T47D (cell line): ENCODE measurements at regions not wholly inside any gene's neighbourhood (a gene's known extent, or its start where the extent isn't known, plus 50 kb on each side); places are given as distances from the start of the nearest gene placed in this dataset.
A peak's percentile ranks its signal among the peaks of the same experiment; 100 is the strongest.

Experiments
- DNase-seq, 2 experiments: peaks; one replicate each; pipeline versions ENCODE4 v3.0.0 to v3.0.0-alpha.2; 2011 to 2012; ENCODE audit warnings: low read depth in 1 of 2, low spot score in 1 of 2
- JUND ChIP-seq: IDR thresholded peaks from 2 replicates; pipeline ENCODE4 v1.6.1; 2012; ENCODE audit warnings: low read depth
- in situ Hi-C: cut with HindIII; loops from 2 replicates; pipeline ENCODE4 v1.10.0; 2016; ENCODE audit warnings: low sequenced_read_pairs, low pct_unique_long_range_greater_than_20kb

DNA sequence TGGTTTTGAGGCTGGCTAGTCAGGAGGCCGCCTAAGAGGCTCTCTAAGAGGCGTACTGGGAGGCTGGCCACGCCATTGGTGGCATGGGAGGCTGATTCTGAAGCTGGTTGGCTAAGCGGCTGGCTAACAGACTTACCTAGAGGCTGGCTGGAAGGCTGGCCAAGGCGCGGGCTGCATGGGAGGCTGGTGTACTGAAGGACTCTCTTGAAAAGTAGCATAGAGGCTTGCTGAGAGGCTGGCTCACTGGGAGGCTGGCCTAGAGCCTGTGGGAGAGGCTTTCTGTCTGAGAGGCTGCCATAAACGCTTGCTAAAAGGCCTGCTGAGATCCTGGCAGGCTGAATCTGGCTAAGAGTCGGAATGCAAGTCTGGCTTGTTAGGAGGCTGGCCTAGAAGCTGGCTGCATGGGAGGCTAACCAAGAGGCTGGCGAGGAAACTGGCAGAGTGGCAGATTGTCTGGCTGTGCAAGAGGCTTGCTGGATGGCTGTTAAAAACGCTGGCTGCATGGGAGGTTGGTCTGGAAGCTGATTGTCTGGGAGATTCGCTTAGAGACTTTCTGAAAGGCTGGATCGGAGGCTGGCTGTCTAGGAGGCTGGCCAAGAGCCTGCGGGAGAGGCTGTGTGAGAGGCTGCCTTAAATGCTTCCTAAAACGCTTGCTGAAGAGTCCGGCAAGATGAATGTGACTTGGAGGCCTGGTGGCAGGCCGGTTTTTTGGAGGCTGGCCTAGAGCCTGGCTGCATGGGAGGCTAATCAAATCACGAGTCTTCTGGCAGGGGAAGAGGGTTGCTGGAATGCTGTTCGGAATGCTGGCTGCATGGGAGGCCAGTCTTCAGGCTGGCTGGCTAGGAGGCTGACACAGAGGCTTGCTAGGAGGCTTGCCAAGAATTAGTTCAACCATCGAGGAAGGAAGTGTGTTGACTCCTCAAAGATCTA is 134.2 kb downstream of the OR13A1 start:
- in situ Hi-C loops, result no loop called here

DNA sequence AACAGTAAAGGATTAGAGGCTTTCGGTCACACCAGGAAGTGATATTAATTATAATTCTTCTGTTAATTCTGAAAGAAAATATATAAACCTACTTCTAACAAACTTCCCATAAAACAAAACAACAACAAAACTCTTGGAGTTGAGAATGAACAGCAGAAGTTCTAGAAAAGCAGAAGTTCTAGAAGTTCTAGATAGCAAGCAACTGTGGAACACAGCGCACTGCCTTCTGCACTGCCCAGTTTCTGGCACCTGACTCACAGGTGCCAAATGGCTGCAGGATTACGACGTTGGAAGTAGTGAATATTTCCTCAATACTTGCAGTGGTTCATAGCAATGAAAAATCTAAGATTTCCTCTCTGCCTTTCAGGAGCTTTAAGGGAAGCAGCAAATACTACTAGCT is 132.2 kb downstream of the OR13A1 start:
- in situ Hi-C loops, result no loop called here
- DNase-seq, result no peak
- no peak for TF ChIP-seq JUND

More for the DNA sequence above, 134.2 kb downstream of the OR13A1 start:
- peak in 1 of 2 experiments; percentile 8 for DNase-seq
- TF ChIP-seq JUND, result no peak

DNA sequence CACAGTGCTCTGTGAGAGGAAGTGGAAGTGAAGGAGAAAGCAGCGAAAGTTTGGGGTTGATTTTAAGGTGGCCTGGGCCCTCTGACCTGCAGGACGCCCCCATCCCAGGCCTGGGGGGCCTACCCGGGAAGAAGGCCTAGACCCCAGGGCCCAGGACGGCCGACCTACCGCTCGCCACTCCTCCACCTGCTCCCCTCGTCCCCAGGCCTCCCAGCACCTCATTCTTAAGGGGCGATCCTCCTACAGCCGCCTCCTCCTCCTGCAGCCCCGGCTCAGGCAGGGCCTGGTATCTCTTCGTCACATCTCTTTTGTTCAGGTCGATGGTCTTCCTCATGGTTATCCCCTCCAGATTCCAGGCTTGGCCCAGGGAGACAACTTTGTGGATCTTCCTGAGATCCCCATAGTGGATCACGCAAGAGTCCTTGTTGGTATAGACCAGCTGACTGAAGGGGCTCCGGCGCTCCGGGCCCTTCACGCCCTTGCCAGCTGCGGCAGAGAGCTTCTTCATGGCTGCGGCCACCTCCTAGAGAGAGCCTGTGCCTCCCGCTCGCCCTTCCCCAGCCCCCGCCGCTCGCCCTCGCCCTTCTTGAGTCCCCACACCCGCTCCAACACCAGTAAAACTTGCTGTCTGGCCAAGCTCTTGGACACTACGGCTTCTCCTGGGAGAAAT is 117.5 kb downstream of the OR13A1 start:
- no peak for TF ChIP-seq JUND
- in situ Hi-C loops, result no loop called here
- no peak for DNase-seq

DNA sequence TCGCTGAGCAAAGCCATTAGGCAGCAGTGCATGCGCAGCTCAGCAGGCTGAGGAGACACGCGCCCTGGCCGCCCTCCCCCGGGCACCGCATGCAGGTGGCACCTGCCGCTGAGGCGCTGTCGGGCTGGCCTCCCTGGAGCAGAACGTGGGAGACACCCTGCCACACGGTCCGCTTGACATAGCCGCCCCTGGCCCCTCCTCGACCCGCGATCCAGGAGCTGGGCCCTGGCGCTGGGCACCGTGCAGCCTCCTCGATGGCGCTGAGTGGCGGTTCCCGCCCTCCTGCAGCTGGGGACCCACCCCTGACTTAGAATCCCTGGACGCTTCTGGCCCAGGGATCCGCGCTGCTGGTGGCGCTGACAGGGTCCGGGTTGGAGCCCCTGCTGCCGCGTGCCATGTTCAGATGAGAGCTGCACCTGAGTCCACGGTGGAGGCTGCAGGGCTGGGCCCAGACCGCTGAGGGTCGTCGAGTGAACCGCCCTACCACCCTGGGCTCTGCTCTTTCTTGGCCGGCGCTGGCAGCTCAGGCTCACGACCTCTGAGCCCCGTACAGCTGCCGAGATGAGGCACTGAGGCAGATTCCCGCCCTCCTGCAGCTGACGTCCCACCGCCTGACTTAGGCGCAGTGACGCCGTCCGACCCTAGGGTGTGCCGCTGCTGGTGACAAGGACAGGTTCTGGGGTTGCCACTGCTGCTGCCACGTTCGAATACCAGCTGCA is 116.8 kb downstream of the OR13A1 start:
- TF ChIP-seq JUND, result no peak
- no peak for DNase-seq
- in situ Hi-C loops, result no loop called here

DNA sequence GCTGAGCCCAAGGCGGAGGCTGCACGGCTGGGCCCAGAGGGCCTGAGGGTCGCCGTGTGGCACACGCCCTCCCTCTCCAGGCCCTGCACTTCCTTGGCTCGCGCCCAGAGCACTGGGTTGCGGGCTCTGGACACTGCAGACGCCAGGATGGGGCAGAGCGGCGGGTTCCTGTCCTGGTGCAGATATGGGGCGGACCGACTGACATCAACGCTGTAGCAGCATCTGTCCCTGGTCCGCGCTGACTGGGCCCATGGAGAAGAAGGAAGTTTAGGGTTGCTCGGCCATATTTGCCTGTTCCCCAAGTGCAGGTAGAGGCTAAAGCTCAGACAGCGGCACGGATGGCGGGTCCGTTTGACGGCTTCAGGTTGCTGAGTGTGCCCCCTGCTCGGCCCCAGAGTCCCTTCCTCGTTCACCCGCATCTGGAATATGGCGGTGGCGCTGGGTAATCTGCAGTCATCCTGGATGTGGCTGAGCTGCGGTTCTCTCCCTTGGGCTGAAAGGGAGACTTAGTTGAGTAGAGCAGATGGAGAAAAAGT is 116.1 kb downstream of the OR13A1 start:
- no peak for TF ChIP-seq JUND
- DNase-seq, result no peak
- in situ Hi-C loops, result no loop called here

DNA sequence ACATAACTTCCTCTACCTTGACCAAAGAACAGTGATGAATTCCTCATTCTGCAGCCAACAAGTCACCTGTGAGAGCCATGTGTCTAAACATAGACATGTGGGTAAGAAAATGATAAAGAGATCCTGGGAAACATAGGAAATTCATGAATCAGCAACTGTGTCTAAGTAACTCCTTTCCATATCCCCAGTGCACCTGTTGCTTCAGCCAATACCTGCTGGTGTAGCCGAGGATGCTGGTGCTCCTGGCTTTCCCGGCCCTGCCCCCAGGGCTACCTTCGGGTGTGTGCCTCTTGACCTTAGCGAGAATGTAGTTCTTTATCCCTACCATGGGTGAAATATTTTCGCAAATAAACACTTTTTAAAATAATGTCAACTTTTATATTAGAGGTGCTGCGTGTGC is 114.1 kb downstream of the OR13A1 start:
- in situ Hi-C loops, result no loop called here
- DNase-seq, result no peak
- TF ChIP-seq JUND, result no peak

DNA sequence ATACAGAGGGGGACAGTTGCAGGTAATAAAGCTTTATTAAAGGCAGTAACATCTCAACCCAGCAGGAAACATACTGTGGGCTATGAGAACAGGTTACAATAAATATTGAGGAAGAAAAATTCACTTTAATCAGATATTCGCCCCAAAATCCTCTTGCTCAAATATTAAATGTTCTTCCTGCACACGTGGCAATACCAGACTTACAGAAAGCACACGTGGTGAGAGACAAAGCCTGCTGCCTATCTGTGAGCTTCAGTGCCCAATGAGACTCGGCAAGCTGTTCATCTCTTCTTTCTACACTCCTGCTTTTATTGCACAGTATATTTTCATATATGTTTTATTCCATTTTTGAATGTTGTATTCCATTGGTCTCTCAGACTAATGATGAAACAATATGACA is 113.2 kb downstream of the OR13A1 start:
- TF ChIP-seq JUND, result no peak
- in situ Hi-C loops, result no loop called here
- DNase-seq, result no peak

DNA sequence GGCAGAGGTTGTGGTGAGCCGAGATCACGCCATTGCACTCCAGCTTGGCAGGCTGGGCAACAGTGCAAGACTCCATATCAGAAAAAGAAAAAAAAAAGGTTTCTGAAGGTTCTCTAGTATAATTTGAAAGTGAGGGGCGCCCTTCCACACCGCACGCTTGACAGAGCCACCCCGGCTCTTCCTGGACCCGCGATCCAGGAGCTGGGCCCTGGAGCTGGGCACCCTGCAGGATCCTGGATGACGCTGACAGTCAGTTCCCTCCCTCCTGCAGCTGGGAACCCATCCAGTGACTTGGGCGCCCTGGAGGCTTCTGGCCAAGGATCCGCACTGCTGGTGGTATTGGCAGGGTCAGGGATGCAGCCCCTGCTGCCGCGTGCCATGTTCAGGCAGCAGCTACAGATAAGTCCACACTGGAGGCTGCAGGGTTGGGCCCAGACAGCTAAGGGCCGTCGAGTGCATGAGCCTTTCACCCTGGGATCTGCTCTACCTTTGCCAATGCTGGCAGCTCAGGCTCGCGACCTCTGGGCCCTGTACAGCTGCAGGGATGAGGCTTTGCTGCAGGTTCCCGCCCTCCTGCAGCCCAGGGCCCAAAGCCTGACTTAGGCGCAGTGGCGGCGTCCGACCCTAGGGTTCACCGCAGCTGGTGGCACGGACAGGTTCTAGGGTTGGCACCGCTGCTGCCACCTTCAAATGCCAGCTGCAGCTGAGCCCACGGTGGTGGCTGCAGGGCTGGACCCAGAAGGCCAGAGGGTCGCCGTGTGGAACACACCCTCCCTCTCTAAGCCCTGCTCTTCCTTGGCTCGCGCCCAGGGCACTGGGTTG is 110.2 kb downstream of the OR13A1 start:
- no peak for DNase-seq
- no peak for TF ChIP-seq JUND
- in situ Hi-C loops, result no loop called here

DNA sequence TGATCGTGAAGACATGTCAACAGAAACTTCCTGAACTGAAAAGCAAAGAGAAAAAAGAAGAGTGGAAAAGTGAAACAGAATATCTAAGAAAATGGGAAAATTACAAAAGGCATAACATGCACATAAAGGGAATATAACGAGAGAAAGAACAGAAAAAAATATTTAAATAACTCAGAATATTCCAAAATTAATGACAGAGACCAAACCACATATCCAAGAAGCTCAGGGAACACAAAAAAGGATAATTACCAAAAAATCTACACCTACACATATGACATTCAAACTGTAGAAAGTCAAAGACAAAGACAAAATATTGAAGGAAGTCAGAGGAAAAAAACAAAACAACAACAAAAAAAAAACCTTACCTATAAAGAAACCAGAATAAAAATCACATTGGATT is 105.5 kb downstream of the OR13A1 start:
- DNase-seq, result no peak
- TF ChIP-seq JUND, result no peak
- in situ Hi-C loops, result no loop called here

DNA sequence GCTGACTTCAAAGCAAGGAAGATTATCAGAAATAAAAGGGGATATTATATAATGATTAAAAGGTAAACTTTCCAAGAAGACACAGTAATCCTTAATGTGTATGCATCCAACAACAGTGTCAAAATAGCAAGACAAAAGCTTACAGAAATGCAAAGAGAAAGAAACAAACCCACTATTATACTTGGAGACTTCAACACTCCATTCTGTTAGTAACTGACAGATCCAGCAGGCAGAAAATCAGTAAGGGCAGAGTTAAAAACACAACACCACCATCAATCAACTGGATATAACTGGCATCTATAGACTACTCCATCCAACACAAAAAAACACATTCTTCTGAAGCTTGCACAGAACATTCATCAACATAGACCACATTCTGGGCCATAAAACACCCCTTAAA is 103.8 kb downstream of the OR13A1 start:
- no peak for TF ChIP-seq JUND
- in situ Hi-C loops, result no loop called here
- no peak for DNase-seq

DNA sequence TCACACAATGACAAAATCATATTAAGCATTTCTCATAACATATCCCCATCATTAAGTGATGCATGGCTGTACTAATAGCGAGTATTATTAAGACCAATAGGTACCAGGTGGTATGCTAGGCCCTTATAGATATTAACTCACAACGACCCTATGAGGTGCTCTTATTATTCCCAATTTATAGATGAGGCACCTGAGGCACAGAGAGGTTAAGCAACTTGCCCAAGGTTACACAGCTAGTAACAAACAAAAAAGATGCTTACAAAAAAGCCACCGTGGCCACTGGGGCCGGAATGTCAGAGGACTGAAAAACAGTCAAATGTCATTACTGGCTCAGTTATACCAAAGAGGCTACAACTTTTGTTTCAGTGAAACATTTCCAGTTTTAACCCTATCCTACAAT is 96.0 kb downstream of the OR13A1 start:
- no peak for TF ChIP-seq JUND
- in situ Hi-C loops, result no loop called here
- no peak for DNase-seq

DNA sequence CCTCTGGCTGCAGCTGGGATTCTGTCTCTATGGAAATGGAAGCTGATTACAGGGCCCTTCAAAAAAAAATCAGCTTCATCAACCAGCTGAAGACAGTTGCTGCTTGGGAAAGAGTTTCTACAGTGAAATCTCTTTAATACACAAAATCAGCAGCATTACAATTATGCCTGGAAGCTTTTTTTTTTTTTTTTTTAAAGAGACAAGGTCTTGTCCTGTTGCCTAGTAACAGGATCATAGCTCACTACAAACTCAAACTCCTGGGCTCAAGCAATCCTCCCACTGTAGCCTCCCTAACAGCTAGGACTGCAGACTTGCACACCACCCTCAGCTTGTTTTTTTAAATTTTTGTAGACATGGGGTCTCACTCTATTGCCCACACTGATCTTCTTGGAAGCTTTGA is 94.5 kb downstream of the OR13A1 start:
- no peak for DNase-seq
- no peak for TF ChIP-seq JUND
- in situ Hi-C loops, result no loop called here
